Lower lobe of right lung (tissue), 2 donors: ENCODE measurements at regions not wholly inside any gene's neighbourhood (a gene's known extent, or its start where the extent isn't known, plus 50 kb on each side); places are given as distances from the start of the nearest gene placed in this dataset.

ENCODE experiments used
- ATAC-seq, 2 donors: fragments of 200-7000 bp; cut with Tn5 transposase; one replicate each; pipeline ENCODE4 v1.9.1; 2020 to 2022; ENCODE audit warnings: mild to moderate bottlenecking in 2 of 2, moderate library complexity in 2 of 2
- DNase-seq: peaks from one replicate; pipeline ENCODE4 v3.0.0-alpha.2; 2020
- H3K27ac ChIP-seq: fragments of 200-600 bp; one replicate; pipeline ENCODE4 v1.8.0; 2022
- H3K27me3 ChIP-seq: fragments of 200-600 bp; one replicate; pipeline ENCODE4 v1.8.0; 2022; ENCODE audit warnings: low read depth
- H3K36me3 ChIP-seq: fragments of 200-600 bp; one replicate; pipeline ENCODE4 v1.8.0; 2022; ENCODE audit warnings: mild to moderate bottlenecking
- H3K4me1 ChIP-seq: fragments of 200-600 bp; one replicate; pipeline ENCODE4 v1.8.0; 2022
- H3K4me3 ChIP-seq: fragments of 200-600 bp; one replicate; pipeline ENCODE4 v1.8.0; 2022; ENCODE audit warnings: mild to moderate bottlenecking
- H3K9me3 ChIP-seq: fragments of 200-600 bp; one replicate; pipeline ENCODE4 v1.8.0; 2022
- intact Hi-C: fragments of 100-400 bp; cut with DNase I; formaldehyde crosslinking; loops from one replicate; pipeline ENCODE4 v1.11.0; 2022
- TF ChIP-seq, protein P1 (sequence below): fragments of 200-600 bp; IDR thresholded peaks from one replicate; pipeline ENCODE4 v1.8.0; 2022; ENCODE audit warnings: antibody characterized with exemption, mild to moderate bottlenecking
- donor health status: DM: no; HTN: yes; CAD: no; lungs with severe emphysema.

GRCh38 chr1:232432313-232432712, 197.6 kb downstream of the SIPA1L2 start:
- DNase-seq (no peak), ATAC-seq (no peak)
- Histone ChIP-seq H3K27ac (no peak overlapping the region), H3K4me1 (peaks cover 20% of the 10 kb centered on the region), H3K27me3 (no peaks in the 10 kb centered on the region), H3K36me3 (peaks cover 55% of the 10 kb centered on the region), H3K4me3 (no peak overlapping the region), H3K9me3 (no peaks in the 10 kb centered on the region)
- TF ChIP-seq, protein P1, sequence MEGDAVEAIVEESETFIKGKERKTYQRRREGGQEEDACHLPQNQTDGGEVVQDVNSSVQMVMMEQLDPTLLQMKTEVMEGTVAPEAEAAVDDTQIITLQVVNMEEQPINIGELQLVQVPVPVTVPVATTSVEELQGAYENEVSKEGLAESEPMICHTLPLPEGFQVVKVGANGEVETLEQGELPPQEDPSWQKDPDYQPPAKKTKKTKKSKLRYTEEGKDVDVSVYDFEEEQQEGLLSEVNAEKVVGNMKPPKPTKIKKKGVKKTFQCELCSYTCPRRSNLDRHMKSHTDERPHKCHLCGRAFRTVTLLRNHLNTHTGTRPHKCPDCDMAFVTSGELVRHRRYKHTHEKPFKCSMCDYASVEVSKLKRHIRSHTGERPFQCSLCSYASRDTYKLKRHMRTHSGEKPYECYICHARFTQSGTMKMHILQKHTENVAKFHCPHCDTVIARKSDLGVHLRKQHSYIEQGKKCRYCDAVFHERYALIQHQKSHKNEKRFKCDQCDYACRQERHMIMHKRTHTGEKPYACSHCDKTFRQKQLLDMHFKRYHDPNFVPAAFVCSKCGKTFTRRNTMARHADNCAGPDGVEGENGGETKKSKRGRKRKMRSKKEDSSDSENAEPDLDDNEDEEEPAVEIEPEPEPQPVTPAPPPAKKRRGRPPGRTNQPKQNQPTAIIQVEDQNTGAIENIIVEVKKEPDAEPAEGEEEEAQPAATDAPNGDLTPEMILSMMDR = no peak
- intact Hi-C loops = no loop called here

DNA sequence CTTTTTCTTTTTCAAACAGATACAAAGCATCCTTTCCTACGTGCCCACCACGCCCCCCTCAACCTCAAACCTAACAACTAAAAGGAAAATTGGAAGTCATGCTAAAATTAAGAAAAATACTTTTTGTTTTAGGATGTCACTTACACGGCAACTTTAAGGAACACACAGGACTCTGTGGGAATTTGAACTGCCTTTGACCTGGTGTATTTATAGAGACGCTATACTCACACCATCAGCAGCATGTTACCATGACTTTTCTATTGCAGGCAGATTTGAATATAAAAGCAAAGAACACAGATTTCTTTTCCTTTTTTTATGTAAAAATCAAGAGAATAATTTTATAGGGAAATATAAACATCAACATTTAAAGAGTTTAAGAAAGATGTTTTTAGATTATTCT, 198.2 kb downstream of the SIPA1L2 start:
- no peaks in the 10 kb centered on the region for H3K27me3 ChIP-seq
- H3K36me3 ChIP-seq = peaks cover 61% of the 10 kb centered on the region
- DNase-seq (no peak), ATAC-seq (no peak)
- H3K4me1 ChIP-seq = peaks cover 14% of the 10 kb centered on the region
- TF ChIP-seq, protein P1 = no peak
- no peak overlapping the region for H3K27ac ChIP-seq
- no peaks in the 10 kb centered on the region for H3K9me3 ChIP-seq
- H3K4me3 ChIP-seq = no peak overlapping the region
- intact Hi-C loops = no loop called here

GRCh38 chr1:232431326-232431725, 198.6 kb downstream of the SIPA1L2 start:
- TF ChIP-seq, protein P1 = no peak
- Histone ChIP-seq H3K9me3 (no peaks in the 10 kb centered on the region), H3K36me3 (peaks cover 62% of the 10 kb centered on the region), H3K4me3 (no peak overlapping the region), H3K4me1 (peaks cover 10% of the 10 kb centered on the region), H3K27me3 (no peaks in the 10 kb centered on the region), H3K27ac (no peak overlapping the region)
- no peak for ATAC-seq
- no peak for DNase-seq
- intact Hi-C loops = no loop called here

GRCh38 chr1:232430467-232430866, 199.5 kb downstream of the SIPA1L2 start:
- no peak overlapping the region for H3K27ac ChIP-seq
- no peaks in the 10 kb centered on the region for H3K9me3 ChIP-seq
- DNase-seq (no peak), ATAC-seq (no peak)
- H3K4me1 ChIP-seq = peaks cover 2% of the 10 kb centered on the region
- H3K27me3 ChIP-seq = no peaks in the 10 kb centered on the region
- H3K4me3 ChIP-seq = no peak overlapping the region
- TF ChIP-seq, protein P1 = no peak
- intact Hi-C loops = no loop called here
- peaks cover 71% of the 10 kb centered on the region for H3K36me3 ChIP-seq

- Histone ChIP-seq H3K4me3 (no peak overlapping the region), H3K27ac (no peak overlapping the region), H3K27me3 (no peaks in the 10 kb centered on the region), H3K36me3 (peaks cover 72% of the 10 kb centered on the region), H3K9me3 (no peaks in the 10 kb centered on the region), H3K4me1 (no peaks in the 10 kb centered on the region)
- intact Hi-C loops = no loop called here
- no peak for DNase-seq
- no peak for ATAC-seq
- TF ChIP-seq, protein P1 = no peak
Measured at GRCh38 chr1:232428786-232429530, 201.0 kb downstream of the SIPA1L2 start.
